ENCODE measurements at regions not wholly inside any gene's neighbourhood (a gene's known extent, or its start where the extent isn't known, plus 50 kb on each side); places are given as distances from the start of the nearest gene placed in this dataset.
A peak's percentile ranks its signal among the peaks of the same experiment; 100 is the strongest.

GRCh38 chr6:153673225-153673624 lies 365.8 kb upstream of the OPRM1 start:
- BruUV-seq (replicated peaks), result no TSS peak
- ATAC-seq (no peak), DNase-seq (ENCODE audit: low spot score) (no peak), FAIRE-seq (no peak)
- ChIA-PET POLR2A (no interaction called here), CTCF (ENCODE audit: low intra/inter-chr PET ratio, low total read pairs) (no interaction called here)
- H3K79me2 ChIP-seq (ENCODE audit: insufficient read depth, low read length), result no peaks in the 10 kb centered on the region
- H3K4me1 ChIP-seq (ENCODE audit: insufficient read depth, low read length), result no peaks in the 10 kb centered on the region
- H3K9me3 ChIP-seq (ENCODE audit: low read length), result no peaks in the 10 kb centered on the region
- no peaks in the 10 kb centered on the region for H3K27me3 ChIP-seq (ENCODE audit: control insufficient read depth in 1 of 2, insufficient read depth in 2 of 2, low read length in 2 of 2)
- H4K20me1 ChIP-seq (ENCODE audit: insufficient read depth, low read length), result no peaks in the 10 kb centered on the region
- TF ChIP-seq ATF7 (IDR thresholded peaks at IDR 0.05) (0 out of 2 replicates have a peak, but pooled peaks have one; percentile 21), ATF7 (CRISPR knock-in tag; IDR thresholded peaks at IDR 0.05) (no peak), CEBPB (IDR thresholded peaks at IDR 0.05; ENCODE audit: borderline replicate concordance, low read depth, low read length) (peak; percentile 56; the same call in 1 of the 2 replicates), POLR2AphosphoS2 (IDR thresholded peaks at IDR 0.05; ENCODE audit: low read depth, low read length) (no peak)
- in situ Hi-C loops (cut with HindIII; ENCODE audit: extremely low pct_ligation_motif_present, low pct_unique_long_range_greater_than_20kb), result no loop called here
- H3K27ac ChIP-seq (ENCODE audit: extremely low read length, insufficient read depth, low read length), result no peak overlapping the region
- no peaks in the 10 kb centered on the region for H3K36me3 ChIP-seq (replicated peaks in 1 of 2; ENCODE audit: control insufficient read depth in 1 of 2, insufficient read depth in 2 of 2, low read length in 2 of 2)
- no peak overlapping the region for H2AFZ ChIP-seq (ENCODE audit: low read length)
- no peak overlapping the region for H3K4me2 ChIP-seq (ENCODE audit: low read depth, low read length)
- WGBS (ENCODE audit: low lambda C conversion rate), result 2% methylated on average over 2 of the region's 2 CpGs
- no peak overlapping the region for H3K4me3 ChIP-seq (replicated peaks in 1 of 3; ENCODE audit: insufficient read depth in 1 of 3, low read depth in 2 of 3, low read length in 3 of 3)
- H3K9ac ChIP-seq (ENCODE audit: insufficient read depth, low read depth, low read length), result no peak overlapping the region
- intact Hi-C loops (cut with micrococcal nuclease; ENCODE audit: unreplicated experiment), result no loop called here

- BruUV-seq (replicated peaks), result no TSS peak
- no peak for ATAC-seq
Measured at GRCh38 chr6:153670403-153671026, 368.5 kb upstream of the OPRM1 start.

More at GRCh38 chr6:153670403-153671026, 368.5 kb upstream of the OPRM1 start:
- FAIRE-seq (no peak), DNase-seq (ENCODE audit: low spot score) (no peak)
- Histone ChIP-seq H3K79me2 (ENCODE audit: insufficient read depth, low read length) (no peaks in the 10 kb centered on the region), H2AFZ (ENCODE audit: low read length) (no peak overlapping the region), H3K27me3 (ENCODE audit: control insufficient read depth in 1 of 2, insufficient read depth in 2 of 2, low read length in 2 of 2) (no peaks in the 10 kb centered on the region), H3K27ac (ENCODE audit: extremely low read length, insufficient read depth, low read length) (no peak overlapping the region), H3K4me1 (ENCODE audit: insufficient read depth, low read length) (no peaks in the 10 kb centered on the region), H3K4me2 (ENCODE audit: low read depth, low read length) (no peak overlapping the region), H3K9ac (ENCODE audit: insufficient read depth, low read depth, low read length) (no peak overlapping the region), H3K4me3 (replicated peaks in 1 of 3; ENCODE audit: insufficient read depth in 1 of 3, low read depth in 2 of 3, low read length in 3 of 3) (no peak overlapping the region), H3K9me3 (ENCODE audit: low read length) (no peaks in the 10 kb centered on the region), H4K20me1 (ENCODE audit: insufficient read depth, low read length) (no peaks in the 10 kb centered on the region), H3K36me3 (replicated peaks in 1 of 2; ENCODE audit: control insufficient read depth in 1 of 2, insufficient read depth in 2 of 2, low read length in 2 of 2) (no peaks in the 10 kb centered on the region)
- 13% methylated on average over 4 of the region's 4 CpGs for WGBS (ENCODE audit: low lambda C conversion rate)
- intact Hi-C loops (cut with micrococcal nuclease; ENCODE audit: unreplicated experiment) (no loop called here), in situ Hi-C loops (cut with HindIII; ENCODE audit: extremely low pct_ligation_motif_present, low pct_unique_long_range_greater_than_20kb) (no loop called here)
- ChIA-PET CTCF (ENCODE audit: low intra/inter-chr PET ratio, low total read pairs) (no interaction called here), POLR2A (no interaction called here)
- no peak for TF ChIP-seq GABPB1 (CRISPR knock-in tag; IDR thresholded peaks at IDR 0.05)
- no peak for TF ChIP-seq MIER2 (CRISPR knock-in tag; IDR thresholded peaks at IDR 0.05)
- TF ChIP-seq ZNF879 (CRISPR knock-in tag; IDR thresholded peaks at IDR 0.05), result no peak
- TF ChIP-seq CCAR2 (optimal IDR thresholded peaks at IDR 0.05; ENCODE audit: low read depth, low read length), result no peak
